MCF 10A (cell line): ENCODE measurements at regions not wholly inside any gene's neighbourhood (a gene's known extent, or its start where the extent isn't known, plus 50 kb on each side); places are given as distances from the start of the nearest gene placed in this dataset.

ENCODE experiments used
- BruUV-seq: library from RNA; stranded (reverse); fragments of 400-500 nt; replicated peaks from 2 replicates; lab custom pipeline; 2021; lab: Mats Ljungman, UMichigan
- CTCF ChIA-PET: fragments of 300-600 bp; sonication (Branson Sonifier 250); formaldehyde crosslinking; extraction: SDS; loops from one replicate; lab custom pipeline; 2021; ENCODE audit warnings: antibody characterized with exemption, inconsistent platforms; lab: Yijun Ruan, JAX
- POLR2A ChIA-PET: fragments of 300-600, 350-650 bp; sonication (Branson Sonifier 250); formaldehyde crosslinking; extraction: SDS; loops from one replicate; lab custom pipeline; 2020; ENCODE audit warnings: antibody characterized with exemption, inconsistent platforms; lab: Yijun Ruan, JAX
- DNase-seq: peaks from one replicate; pipeline ENCODE4 v3.0.0-alpha.2; 2018; ENCODE audit not compliant: unreplicated experiment
- H3K27ac Mint-ChIP-seq: one replicate; pipeline ENCODE4 v1.8.0; 2022; ENCODE audit warnings: mild to moderate bottlenecking, low read depth, mixed read lengths; ENCODE audit not compliant: unreplicated experiment
- H3K27me3 Mint-ChIP-seq: one replicate; pipeline ENCODE4 v1.8.0; 2022; ENCODE audit warnings: mixed read lengths; ENCODE audit not compliant: insufficient read depth, unreplicated experiment
- H3K36me3 Mint-ChIP-seq: one replicate; pipeline ENCODE4 v1.8.0; 2022; ENCODE audit warnings: mild to moderate bottlenecking, moderate library complexity, mixed read lengths; ENCODE audit not compliant: insufficient read depth, unreplicated experiment
- H3K4me1 Mint-ChIP-seq: one replicate; pipeline ENCODE4 v1.8.0; 2022; ENCODE audit warnings: mixed read lengths; ENCODE audit not compliant: insufficient read depth, unreplicated experiment
- H3K4me3 Mint-ChIP-seq: one replicate; pipeline ENCODE4 v1.8.0; 2022; ENCODE audit warnings: mild to moderate bottlenecking, moderate library complexity, mixed read lengths; ENCODE audit not compliant: unreplicated experiment
- H3K9me3 Mint-ChIP-seq: one replicate; pipeline ENCODE4 v1.8.0; 2022; ENCODE audit warnings: mixed read lengths; ENCODE audit not compliant: unreplicated experiment
- CTCF ChIP-seq: fragments of 200-600 bp; IDR thresholded peaks from one replicate; pipeline ENCODE4 v1.8.0; 2022; ENCODE audit warnings: antibody characterized with exemption, mild to moderate bottlenecking; ENCODE audit not compliant: unreplicated experiment
- intact Hi-C: fragments of 100-400 bp; cut with micrococcal nuclease; formaldehyde crosslinking; loops from 2 replicates; pipeline ENCODE4 v1.14.1; 2022

GRCh38 chr3:95097493-95097892, 1034.6 kb downstream of the NSUN3 start:
- H3K9me3 Mint-ChIP-seq, result peaks cover 2% of the 10 kb centered on the region
- no peaks in the 10 kb centered on the region for H3K36me3 Mint-ChIP-seq
- peak; percentile 6 for DNase-seq
- H3K4me1 Mint-ChIP-seq, result no peaks in the 10 kb centered on the region
- ChIA-PET POLR2A (no interaction called here), CTCF (interaction anchor here (0.5 kb wide), 1 partner anchor 548 kb away, joined by 3 read pairs; no protein-coding TSS in a partner anchor)
- no TSS peak for BruUV-seq
- H3K4me3 Mint-ChIP-seq, result no peak overlapping the region
- intact Hi-C loops, result no loop called here
- H3K27ac Mint-ChIP-seq, result no peak overlapping the region
- peaks cover 65% of the 10 kb centered on the region for H3K27me3 Mint-ChIP-seq
- no peak for TF ChIP-seq CTCF

- no peaks in the 10 kb centered on the region for H3K9me3 Mint-ChIP-seq
- intact Hi-C loops, result no loop called here
- DNase-seq, result no peak
- POLR2A ChIA-PET, result no interaction called here
- H3K36me3 Mint-ChIP-seq, result no peaks in the 10 kb centered on the region
- H3K27ac Mint-ChIP-seq, result no peak overlapping the region
- CTCF ChIA-PET, result no interaction called here
- peaks cover 88% of the 10 kb centered on the region for H3K27me3 Mint-ChIP-seq
- no peak overlapping the region for H3K4me3 Mint-ChIP-seq
- TF ChIP-seq CTCF, result no peak
- BruUV-seq, result no TSS peak
- no peaks in the 10 kb centered on the region for H3K4me1 Mint-ChIP-seq
Observed at GRCh38 chr3:95120921-95121320, 1058.1 kb downstream of the NSUN3 start.

- ChIA-PET POLR2A (interaction anchor here (0.6 kb wide), 1 partner anchor 10 kb away, joined by 3 read pairs; no protein-coding TSS in a partner anchor), CTCF (interaction anchor here (0.6 kb wide), 1 partner anchor 167 kb away, joined by 4 read pairs; no protein-coding TSS in a partner anchor)
- no peak for DNase-seq
- Mint-ChIP-seq H3K27ac (no peak overlapping the region), H3K4me3 (no peak overlapping the region), H3K36me3 (no peaks in the 10 kb centered on the region), H3K27me3 (peaks cover 88% of the 10 kb centered on the region), H3K4me1 (no peaks in the 10 kb centered on the region), H3K9me3 (no peaks in the 10 kb centered on the region)
- intact Hi-C loops, result no loop called here
- no peak for TF ChIP-seq CTCF
- BruUV-seq, result no TSS peak
Observed at GRCh38 chr3:95123104-95123503, 1060.2 kb downstream of the NSUN3 start.

- H3K4me1 Mint-ChIP-seq, result no peaks in the 10 kb centered on the region
- TF ChIP-seq CTCF, result no peak
- no peaks in the 10 kb centered on the region for H3K36me3 Mint-ChIP-seq
- no peak overlapping the region for H3K4me3 Mint-ChIP-seq
- H3K27me3 Mint-ChIP-seq, result peaks cover 96% of the 10 kb centered on the region
- intact Hi-C loops, result no loop called here
- CTCF ChIA-PET, result no interaction called here
- no peak overlapping the region for H3K27ac Mint-ChIP-seq
- no peak for DNase-seq
- POLR2A ChIA-PET, result no interaction called here
- H3K9me3 Mint-ChIP-seq, result no peaks in the 10 kb centered on the region
- no TSS peak for BruUV-seq
Observed at GRCh38 chr3:95134693-95135413, 1072.0 kb downstream of the NSUN3 start.
